ENCODE measurements at regions not wholly inside any gene's neighbourhood (a gene's known extent, or its start where the extent isn't known, plus 50 kb on each side); places are given as distances from the start of the nearest gene placed in this dataset.
A peak's percentile ranks its signal among the peaks of the same experiment; 100 is the strongest.
"Not testable (repeated sequence)": the region's sequence is repeated elsewhere in the genome, so short reads cannot be mapped to it uniquely, and the experiment has no call there.

DNA sequence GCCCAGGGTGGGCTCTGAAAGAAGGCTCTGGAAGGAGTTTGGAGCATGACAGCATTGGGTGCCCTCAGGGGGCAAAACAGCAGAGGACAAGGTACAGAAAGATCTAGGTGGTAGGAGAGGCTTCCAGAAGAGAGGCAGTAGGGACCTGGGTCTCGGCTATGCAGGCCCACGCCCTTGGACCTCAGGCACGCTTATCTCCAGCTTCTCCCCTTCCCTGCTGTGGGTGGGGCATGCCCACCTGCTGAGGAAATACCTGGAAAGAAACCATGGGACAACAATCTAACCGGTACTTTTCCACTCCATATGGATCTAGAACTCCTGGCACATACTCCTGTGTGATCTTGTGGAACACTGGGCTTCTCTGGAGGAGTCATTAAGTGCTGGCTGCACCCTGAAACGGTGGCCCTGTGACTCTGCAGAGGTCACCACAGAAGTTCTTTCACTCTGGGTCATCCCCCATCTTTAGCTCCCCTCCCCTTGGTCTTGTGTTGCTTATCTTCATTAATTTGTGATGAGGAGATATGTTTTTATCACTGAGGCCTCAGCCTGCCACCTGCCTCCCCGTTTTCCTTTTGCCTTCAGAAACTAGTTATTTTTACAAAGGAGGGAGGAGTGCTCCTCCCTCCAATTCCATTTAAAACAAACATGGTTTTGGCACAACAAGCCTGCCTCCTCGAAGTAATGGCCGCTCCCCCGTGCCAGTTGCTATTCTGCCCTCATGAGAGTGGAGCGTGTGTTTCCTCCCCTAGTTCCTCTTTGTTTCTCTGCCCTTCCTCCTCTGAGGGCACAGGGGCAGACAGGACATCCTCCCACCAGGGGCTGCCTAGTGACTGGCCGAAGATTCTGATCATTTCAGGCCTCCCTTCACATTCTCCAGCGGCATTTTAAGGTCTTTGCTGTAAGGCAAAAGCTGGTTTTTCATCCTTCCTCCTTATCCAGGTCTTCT lies 78.0 kb upstream of the ATP5PO start:
- no peak for DNase-seq

DNA sequence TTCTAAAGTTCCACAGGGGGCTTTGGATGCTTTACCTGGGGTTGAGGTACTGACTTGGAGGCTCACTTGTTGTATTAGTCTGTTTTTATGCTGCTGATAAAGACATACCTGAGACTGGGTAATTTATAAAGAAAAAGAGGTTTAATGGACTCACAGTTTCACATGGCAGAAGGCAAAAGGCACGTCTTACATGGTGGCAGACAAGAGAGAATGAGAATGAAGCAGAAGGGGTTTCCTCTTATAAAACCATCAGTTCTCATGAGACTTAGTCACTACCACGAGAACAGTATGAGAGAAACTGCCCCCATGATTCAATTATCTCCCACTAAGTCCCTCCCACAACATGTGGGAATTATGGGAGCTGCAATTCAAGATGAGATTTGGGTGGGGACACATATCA lies 76.8 kb upstream of the ATP5PO start:
- not testable (repeated sequence) for DNase-seq

DNA sequence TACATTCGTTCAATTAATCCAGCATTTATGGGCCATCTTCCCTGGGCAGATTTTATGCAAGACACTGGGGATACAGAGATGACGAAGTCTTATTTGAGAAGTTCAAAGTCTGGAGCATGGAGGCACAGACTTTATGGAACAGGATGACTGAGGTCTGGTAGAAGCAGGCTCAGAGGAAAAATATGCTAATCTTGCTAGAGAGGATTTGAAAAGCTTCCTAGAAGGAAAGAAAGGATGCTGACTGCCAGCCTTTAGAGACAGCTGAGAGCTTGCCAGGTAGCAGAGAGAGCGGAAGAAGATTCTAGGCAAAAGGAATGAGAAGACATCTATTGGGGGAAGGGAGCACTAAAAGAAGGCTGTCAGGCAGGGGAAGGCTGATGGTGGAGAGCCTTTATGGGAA lies 75.5 kb upstream of the ATP5PO start:
- DNase-seq: no peak

DNA sequence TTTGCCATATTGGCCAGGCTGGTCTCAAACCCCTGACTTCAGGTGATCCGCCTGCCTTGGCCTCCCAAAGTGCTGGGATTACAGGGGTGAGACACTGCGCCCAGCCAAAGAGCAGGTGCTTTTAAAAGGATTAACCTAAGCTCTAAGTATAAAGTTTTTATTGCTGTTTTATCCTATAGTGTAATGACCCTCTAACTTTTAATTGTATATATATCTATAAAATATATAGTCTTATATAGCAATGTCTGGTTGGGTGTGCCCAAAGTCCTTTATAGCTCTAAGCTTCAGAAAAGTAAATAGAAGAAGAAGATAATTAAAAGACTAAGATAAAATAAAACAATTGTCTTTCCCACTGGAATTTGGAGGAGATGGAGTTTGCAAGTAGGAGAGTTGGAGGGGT lies 73.8 kb upstream of the ATP5PO start:
- no peak for DNase-seq

DNA sequence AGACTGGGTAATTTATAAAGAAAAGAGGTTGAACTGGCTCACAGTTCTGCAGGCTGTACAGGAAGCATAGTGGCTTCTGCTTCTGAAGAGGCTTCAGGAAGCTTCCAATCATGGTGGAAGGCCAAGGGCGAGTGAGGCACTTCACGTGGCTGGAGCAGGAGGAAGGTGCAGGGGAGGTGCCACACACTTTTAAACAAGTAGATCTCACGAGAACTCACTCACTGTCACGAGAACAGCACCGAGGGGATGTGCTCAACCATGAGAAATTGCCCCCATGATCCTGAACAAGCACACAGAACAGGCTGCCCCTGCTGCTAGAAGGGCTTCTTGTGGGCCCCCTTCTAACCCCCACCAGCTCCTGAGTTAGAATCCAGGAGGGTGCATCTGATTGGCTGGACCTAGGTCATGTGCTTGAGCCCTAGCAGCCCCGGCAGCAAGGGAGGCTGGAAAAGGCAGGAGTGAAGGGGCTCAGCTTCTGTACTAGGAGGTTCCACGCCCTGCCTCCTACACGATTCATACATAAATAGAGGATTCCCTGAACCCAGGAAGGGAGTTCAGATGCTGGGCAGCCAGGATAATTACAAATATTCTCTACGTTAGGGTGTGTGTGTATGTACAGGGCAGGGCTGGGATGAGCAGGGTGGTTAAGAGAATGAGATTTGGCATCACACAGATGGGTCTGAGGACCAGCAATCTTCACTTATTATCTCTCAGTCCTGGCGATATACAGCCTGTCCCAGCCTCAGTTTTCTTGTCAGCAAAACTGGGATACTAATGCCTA lies 72.8 kb upstream of the ATP5PO start:
- DNase-seq: no peak

GRCh38 chr21:33987461-33987860 lies 71.9 kb upstream of the ATP5PO start:
- no peak for DNase-seq

GRCh38 chr21:33985117-33986050 lies 69.8 kb upstream of the ATP5PO start:
- no peak for DNase-seq

GRCh38 chr21:33984021-33984481 lies 68.4 kb upstream of the ATP5PO start:
- no peak for DNase-seq

DNA sequence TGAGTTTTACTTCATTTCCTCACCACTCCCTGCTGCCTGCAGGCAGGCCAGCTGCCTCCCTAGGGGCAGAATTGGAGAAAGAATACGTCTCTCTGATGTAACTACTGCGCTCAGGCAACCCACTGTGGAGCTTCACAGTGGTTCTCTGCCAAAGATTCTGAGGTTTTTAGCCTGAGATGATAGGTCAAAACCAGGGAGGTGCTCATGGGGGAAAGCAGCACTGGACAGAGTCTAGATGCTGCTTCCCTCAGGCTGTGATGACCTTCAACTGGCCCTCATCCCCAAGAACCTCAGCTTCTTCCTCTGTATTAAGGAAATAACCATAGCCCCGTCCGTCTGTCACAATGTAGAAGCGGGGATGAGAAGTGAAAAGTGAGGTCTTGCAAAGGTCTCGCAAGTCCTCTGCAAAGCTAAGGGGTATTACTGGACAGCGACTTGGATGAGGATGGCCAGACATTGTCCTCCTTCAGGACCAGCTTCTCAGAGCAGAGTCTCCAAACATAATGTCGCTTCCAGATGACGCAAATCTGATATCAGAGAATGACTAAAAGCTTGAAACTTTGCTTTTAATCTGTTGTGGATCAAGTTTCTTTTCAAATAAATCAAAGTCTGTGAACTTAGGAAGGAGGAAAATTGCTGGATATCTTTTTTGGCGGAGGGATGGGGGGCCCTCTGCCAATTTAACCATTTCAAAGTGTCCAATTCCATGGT lies 65.9 kb upstream of the ATP5PO start:
- DNase-seq: no peak

DNA sequence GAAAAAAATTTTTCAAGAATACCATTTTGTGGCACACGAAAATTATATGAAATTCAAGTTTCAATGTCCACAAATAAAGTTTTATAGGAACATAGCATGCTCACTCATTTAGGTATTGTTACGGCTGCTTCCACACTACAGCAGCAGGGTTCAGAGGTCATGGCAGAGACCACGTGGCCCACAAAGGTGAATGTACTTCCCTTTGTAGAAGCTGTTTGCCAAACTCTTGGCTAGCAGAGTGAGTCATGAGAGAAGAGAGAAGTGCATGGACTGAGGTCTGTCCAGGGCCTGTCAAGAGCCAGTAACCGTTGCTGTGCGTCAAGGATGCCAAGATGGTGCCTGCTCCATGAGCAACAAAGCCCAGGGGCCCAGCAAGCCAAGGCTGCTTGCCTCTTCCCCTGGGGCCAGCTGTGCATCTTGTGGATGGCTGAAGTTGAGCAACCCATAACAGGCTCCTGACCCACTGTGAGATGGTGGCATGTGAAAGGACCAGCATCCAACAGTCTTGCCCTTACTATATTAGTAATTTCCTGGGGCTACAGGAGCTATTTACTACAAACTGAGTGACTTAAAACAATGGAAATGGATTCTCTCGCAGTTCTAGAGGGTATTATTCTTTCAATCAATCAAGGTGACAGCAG lies 64.8 kb upstream of the ATP5PO start:
- no peak for DNase-seq

DNA sequence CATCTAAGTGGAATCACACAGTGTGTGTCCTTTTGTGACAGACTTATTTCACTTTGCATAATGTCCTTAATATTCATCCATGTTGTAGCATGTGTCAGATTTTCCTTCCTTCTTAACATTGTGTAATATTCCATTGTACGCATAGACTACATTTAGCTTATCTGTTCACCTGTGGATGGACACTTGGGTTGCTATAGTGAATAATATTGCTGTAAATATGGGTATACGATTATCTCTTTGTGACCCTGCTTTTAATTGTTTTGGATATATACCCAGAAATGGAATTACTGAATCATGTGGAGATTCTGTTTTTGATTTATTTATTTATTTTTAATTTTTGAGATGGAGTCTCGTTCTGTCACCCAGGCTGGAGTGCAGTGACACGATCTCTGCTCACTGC lies 63.0 kb upstream of the ATP5PO start:
- DNase-seq: no peak

GRCh38 chr21:33977721-33978369 lies 62.2 kb upstream of the ATP5PO start:
- no peak for DNase-seq

- DNase-seq: no peak
These were observed 61.6 kb upstream of the ATP5PO start for GRCh38 chr21:33977017-33977720.

- peak; percentile 44 for DNase-seq
These were observed 60.7 kb upstream of the ATP5PO start for GRCh38 chr21:33976082-33977016.

- DNase-seq: no peak
These were observed 60.0 kb upstream of the ATP5PO start for GRCh38 chr21:33975548-33976081.

GRCh38 chr21:33974513-33975468 lies 59.2 kb upstream of the ATP5PO start:
- DNase-seq: no peak

DNA sequence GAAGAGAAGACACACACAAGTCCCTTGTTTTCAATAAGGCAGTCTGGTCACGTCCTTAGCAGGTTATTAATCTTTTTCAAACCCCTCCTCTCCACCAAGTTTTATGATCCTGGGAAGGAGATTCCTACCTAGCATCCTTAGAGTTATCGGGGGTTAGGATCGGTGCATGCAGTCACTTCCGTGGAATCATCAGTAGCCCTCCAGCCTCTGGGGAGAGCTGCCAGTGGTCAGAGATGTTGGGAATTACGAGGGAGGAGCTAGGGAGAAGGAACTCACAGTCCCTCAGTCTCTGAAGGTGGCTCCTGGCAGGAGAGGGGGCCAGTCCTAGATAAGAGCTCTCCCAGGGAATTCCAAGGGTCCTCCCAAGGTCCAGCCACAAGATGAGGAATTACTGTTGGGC lies 57.7 kb upstream of the ATP5PO start:
- no peak for DNase-seq

GRCh38 chr21:33972539-33972938 lies 56.9 kb upstream of the ATP5PO start:
- no peak for DNase-seq
